ENCODE measurements at regions not wholly inside any gene's neighbourhood (a gene's known extent, or its start where the extent isn't known, plus 50 kb on each side); places are given as distances from the start of the nearest gene placed in this dataset.

GRCh38 chr2:19408592-19408991 is 50.2 kb upstream of the OSR1 start:
- Mint-ChIP-seq H3K27me3 (ENCODE audit: insufficient read depth) (peaks cover 11% of the 10 kb centered on the region; the same call in 1 of the 2 replicates), H3K9me3 (no peaks in the 10 kb centered on the region), H3K27ac (no peak overlapping the region), H3K36me3 (ENCODE audit: low read depth) (no peaks in the 10 kb centered on the region), H3K4me1 (ENCODE audit: low read depth) (no peaks in the 10 kb centered on the region), H3K4me3 (no peak overlapping the region)
- TF ChIP-seq CTCF (IDR thresholded peaks at IDR 0.05): no peak
- DNase-seq: no peak
